Suprapubic skin (tissue), 4 donors: ENCODE measurements at regions not wholly inside any gene's neighbourhood (a gene's known extent, or its start where the extent isn't known, plus 50 kb on each side); places are given as distances from the start of the nearest gene placed in this dataset.

Experiments used
- DNase-seq, 2 donors: peaks; one replicate each; pipeline ENCODE4 v3.0.0-alpha.2; 2019; ENCODE audit warnings: low spot score in 2 of 2
- H3K27ac ChIP-seq: fragments of 200-600 bp; sonication (generic); one replicate; pipeline ENCODE4 v1.5.1; 2019
- H3K27me3 ChIP-seq: fragments of 200-600 bp; sonication (generic); one replicate; pipeline ENCODE4 v1.5.1; 2019
- H3K36me3 ChIP-seq: fragments of 200-600 bp; sonication (generic); one replicate; pipeline ENCODE4 v1.5.1; 2019
- H3K4me1 ChIP-seq: fragments of 200-600 bp; sonication (generic); one replicate; pipeline ENCODE4 v1.5.1; 2019
- H3K4me3 ChIP-seq: fragments of 200-600 bp; sonication (generic); one replicate; pipeline ENCODE4 v1.5.1; 2019; ENCODE audit warnings: mild to moderate bottlenecking
- H3K9me3 ChIP-seq: fragments of 200-600 bp; sonication (generic); one replicate; pipeline ENCODE4 v1.5.1; 2019
- EP300 ChIP-seq: sonication (generic); formaldehyde crosslinking; IDR thresholded peaks from one replicate; pipeline ENCODE4 v1.6.1; 2017; ENCODE audit warnings: antibody characterized with exemption
- POLR2A ChIP-seq, 2 donors: fragments of 450-650 bp; IDR thresholded peaks; one replicate each; pipeline ENCODE4 v1.6.1; 2017; ENCODE audit warnings: antibody characterized with exemption in 2 of 2, mild to moderate bottlenecking in 2 of 2, moderate library complexity in 2 of 2
- POLR2AphosphoS5 ChIP-seq, 3 donors: sonication (generic); formaldehyde crosslinking; IDR thresholded peaks; one replicate each; pipeline ENCODE4 v1.6.1; 2017; ENCODE audit warnings: antibody characterized with exemption in 3 of 3
- WGBS: methylation state at CpG from one replicate; pipeline ENCODE4 v1.1.5; 2018; 5-methylcytosine and 5-hydroxymethylcytosine counted together
- TF ChIP-seq, protein P1 (sequence below), 2 donors: fragments of 200-600 bp in 1 of 2; fragments of 450-650 bp in 1 of 2; sonication (generic) in 1 of 2; IDR thresholded peaks; one replicate each; pipeline ENCODE4 v1.5.1; 2016 to 2019; ENCODE audit warnings: antibody characterized with exemption in 2 of 2, mild to moderate bottlenecking in 1 of 2, moderate library complexity in 1 of 2

DNA sequence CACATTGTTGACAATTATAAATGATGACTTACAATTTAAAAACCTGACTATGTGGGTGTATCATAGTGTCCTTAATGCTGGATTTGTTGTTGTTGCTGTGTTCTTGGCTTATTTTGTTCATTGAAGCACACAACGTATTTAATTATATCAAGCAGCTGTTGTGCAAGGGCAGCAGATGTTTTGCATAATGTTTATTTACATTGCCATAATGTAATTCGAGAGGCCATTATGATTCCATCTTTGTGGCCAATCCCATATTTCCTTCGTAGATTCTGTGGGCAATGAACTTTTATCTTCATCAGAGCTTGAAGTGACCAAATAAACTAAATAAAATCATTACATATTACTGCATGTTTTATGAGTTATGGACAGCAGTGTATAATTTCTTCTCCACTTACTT, 422.6 kb upstream of the GALNTL6 start:
- DNase-seq: no peak
- no peaks in the 10 kb centered on the region for H3K27me3 ChIP-seq
- 45% methylated on average over 3 of the region's 3 CpGs for WGBS
- H3K9me3 ChIP-seq: peaks cover 4% of the 10 kb centered on the region
- H3K4me1 ChIP-seq: no peaks in the 10 kb centered on the region
- no peaks in the 10 kb centered on the region for H3K36me3 ChIP-seq
- TF ChIP-seq EP300 (no peak), POLR2AphosphoS5 (IDR thresholded peaks at IDR 0.05) (no peak), POLR2A (IDR thresholded peaks at IDR 0.05) (no peak)
- TF ChIP-seq, protein P1, sequence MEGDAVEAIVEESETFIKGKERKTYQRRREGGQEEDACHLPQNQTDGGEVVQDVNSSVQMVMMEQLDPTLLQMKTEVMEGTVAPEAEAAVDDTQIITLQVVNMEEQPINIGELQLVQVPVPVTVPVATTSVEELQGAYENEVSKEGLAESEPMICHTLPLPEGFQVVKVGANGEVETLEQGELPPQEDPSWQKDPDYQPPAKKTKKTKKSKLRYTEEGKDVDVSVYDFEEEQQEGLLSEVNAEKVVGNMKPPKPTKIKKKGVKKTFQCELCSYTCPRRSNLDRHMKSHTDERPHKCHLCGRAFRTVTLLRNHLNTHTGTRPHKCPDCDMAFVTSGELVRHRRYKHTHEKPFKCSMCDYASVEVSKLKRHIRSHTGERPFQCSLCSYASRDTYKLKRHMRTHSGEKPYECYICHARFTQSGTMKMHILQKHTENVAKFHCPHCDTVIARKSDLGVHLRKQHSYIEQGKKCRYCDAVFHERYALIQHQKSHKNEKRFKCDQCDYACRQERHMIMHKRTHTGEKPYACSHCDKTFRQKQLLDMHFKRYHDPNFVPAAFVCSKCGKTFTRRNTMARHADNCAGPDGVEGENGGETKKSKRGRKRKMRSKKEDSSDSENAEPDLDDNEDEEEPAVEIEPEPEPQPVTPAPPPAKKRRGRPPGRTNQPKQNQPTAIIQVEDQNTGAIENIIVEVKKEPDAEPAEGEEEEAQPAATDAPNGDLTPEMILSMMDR (IDR thresholded peaks at IDR 0.05): no peak
- no peak overlapping the region for H3K4me3 ChIP-seq
- no peak overlapping the region for H3K27ac ChIP-seq

DNA sequence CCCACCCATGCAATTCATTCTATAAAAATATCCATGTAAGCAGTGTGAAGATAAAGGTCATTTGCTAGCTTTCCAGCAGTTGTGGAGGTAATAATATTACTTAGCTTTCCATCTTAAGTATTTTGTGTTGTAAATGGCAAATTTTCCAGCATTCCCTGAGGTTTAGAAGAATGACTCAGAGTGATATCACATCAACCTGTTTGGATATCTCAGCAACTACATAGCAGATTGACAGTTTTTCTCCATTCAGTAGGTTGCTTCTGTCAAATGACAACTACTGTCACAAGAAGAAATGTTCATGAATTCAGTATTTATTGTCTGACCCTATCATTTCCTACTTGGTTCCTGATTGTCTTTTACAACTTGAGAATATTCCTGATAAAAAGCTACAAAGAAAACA, 434.9 kb upstream of the GALNTL6 start:
- H3K27ac ChIP-seq: no peak overlapping the region
- TF ChIP-seq, protein P1 (IDR thresholded peaks at IDR 0.05): no peak
- TF ChIP-seq POLR2AphosphoS5 (IDR thresholded peaks at IDR 0.05): no peak
- TF ChIP-seq EP300: no peak
- no peak for TF ChIP-seq POLR2A (IDR thresholded peaks at IDR 0.05)
- no peaks in the 10 kb centered on the region for H3K27me3 ChIP-seq
- no peaks in the 10 kb centered on the region for H3K9me3 ChIP-seq
- H3K36me3 ChIP-seq: no peaks in the 10 kb centered on the region
- no peak for DNase-seq
- no peak overlapping the region for H3K4me3 ChIP-seq
- no peaks in the 10 kb centered on the region for H3K4me1 ChIP-seq

DNA sequence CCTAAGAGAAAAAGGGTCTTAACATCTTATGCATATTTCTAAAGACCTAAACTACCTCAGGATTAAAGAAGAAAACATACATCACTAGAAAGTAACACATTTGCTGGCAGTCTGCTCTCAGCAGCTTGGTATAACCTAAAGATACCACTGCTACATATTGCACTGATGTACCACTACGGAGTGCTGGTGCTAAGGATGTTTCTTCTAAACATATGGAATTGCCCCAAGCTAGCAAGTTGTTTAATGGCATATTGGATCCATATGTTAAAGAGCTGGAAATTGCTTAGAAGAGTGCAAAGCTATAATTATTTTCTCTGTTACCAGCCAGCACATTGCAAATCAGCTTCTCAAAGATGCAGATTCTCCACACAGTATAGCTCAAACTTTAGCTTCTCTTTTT, 436.5 kb upstream of the GALNTL6 start:
- Histone ChIP-seq H3K4me3 (no peak overlapping the region), H3K9me3 (no peaks in the 10 kb centered on the region), H3K27ac (no peak overlapping the region), H3K36me3 (no peaks in the 10 kb centered on the region), H3K27me3 (no peaks in the 10 kb centered on the region), H3K4me1 (no peaks in the 10 kb centered on the region)
- TF ChIP-seq, protein P1 (IDR thresholded peaks at IDR 0.05): no peak
- WGBS: 50% methylated on average over 1 of the region's 1 CpG
- no peak for DNase-seq

DNA sequence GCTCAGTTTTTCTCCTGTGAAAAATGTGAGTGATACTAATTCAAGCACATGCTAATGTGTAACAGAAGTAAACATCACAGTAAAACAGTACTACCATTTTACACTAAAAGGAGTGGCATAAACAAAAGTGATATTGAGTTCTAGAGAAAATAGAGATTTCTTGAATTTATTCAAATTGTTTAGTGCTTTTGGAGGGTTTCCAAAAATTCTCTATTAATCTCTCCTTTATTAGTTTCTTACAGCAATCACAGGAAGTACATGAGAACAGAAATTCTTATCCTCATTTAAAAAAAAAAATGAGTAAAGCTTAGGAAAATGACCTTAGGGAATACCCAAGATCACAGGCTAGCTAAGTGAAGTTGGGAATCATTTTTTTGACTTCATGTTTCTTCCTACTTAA, 459.7 kb upstream of the GALNTL6 start:
- Histone ChIP-seq H3K4me1 (no peaks in the 10 kb centered on the region), H3K4me3 (no peak overlapping the region), H3K27me3 (no peaks in the 10 kb centered on the region), H3K36me3 (no peaks in the 10 kb centered on the region), H3K9me3 (no peaks in the 10 kb centered on the region), H3K27ac (no peak overlapping the region)
- no peak for DNase-seq
- no peak for TF ChIP-seq POLR2A (IDR thresholded peaks at IDR 0.05)
- TF ChIP-seq EP300: no peak
- TF ChIP-seq, protein P1 (IDR thresholded peaks at IDR 0.05): no peak
- no peak for TF ChIP-seq POLR2AphosphoS5 (IDR thresholded peaks at IDR 0.05)

DNA sequence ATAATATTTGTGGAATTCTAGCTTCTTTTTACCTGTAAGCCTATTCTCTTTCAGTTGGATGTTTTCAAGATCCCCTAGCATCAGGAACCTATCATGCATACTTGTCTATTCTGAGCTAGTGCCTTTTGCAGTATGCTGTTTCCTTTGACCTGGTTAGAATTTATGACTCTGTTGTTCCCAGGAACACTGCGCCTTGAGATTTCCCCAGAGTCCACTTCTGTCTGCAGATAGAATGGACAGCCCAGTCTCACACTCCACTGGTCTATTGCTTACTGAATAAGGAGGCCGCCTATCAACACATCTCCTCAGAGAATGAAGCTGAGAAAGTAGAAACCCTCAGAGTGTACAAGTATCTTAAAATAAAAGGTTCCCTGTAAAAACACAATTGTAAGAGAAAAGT, 465.1 kb upstream of the GALNTL6 start:
- H3K27ac ChIP-seq: no peak overlapping the region
- H3K36me3 ChIP-seq: no peaks in the 10 kb centered on the region
- H3K4me1 ChIP-seq: no peaks in the 10 kb centered on the region
- WGBS: 77% methylated on average over 2 of the region's 2 CpGs
- DNase-seq: no peak
- H3K4me3 ChIP-seq: no peak overlapping the region
- no peaks in the 10 kb centered on the region for H3K27me3 ChIP-seq
- H3K9me3 ChIP-seq: no peaks in the 10 kb centered on the region
- TF ChIP-seq, protein P1 (IDR thresholded peaks at IDR 0.05): no peak
- TF ChIP-seq POLR2A (IDR thresholded peaks at IDR 0.05) (no peak), POLR2AphosphoS5 (IDR thresholded peaks at IDR 0.05) (no peak), EP300 (no peak)
